Nephron (organoid): ENCODE measurements at regions not wholly inside any gene's neighbourhood (a gene's known extent, or its start where the extent isn't known, plus 50 kb on each side); places are given as distances from the start of the nearest gene placed in this dataset.

Experiments used
- H3K27ac Mint-ChIP-seq, 3 experiments: 2 replicates each; pipeline ENCODE4 v1.8.0; 2020; ENCODE audit warnings: mixed read lengths in 3 of 3, mild to moderate bottlenecking in 2 of 3, moderate library complexity in 1 of 3
- H3K27me3 Mint-ChIP-seq: 2 replicates; pipeline ENCODE4 v1.8.0; 2021; ENCODE audit warnings: low read depth, mild to moderate bottlenecking, moderate library complexity, mixed read lengths
- H3K36me3 Mint-ChIP-seq: 2 replicates; pipeline ENCODE4 v1.8.0; 2020; ENCODE audit warnings: low read depth, mixed read lengths
- H3K4me1 Mint-ChIP-seq: 2 replicates; pipeline ENCODE4 v1.8.0; 2020; ENCODE audit warnings: mixed read lengths
- H3K4me3 Mint-ChIP-seq, 3 experiments: 2 replicates each; pipeline ENCODE4 v1.8.0; 2020; ENCODE audit warnings: mild to moderate bottlenecking in 3 of 3, mixed read lengths in 3 of 3, moderate library complexity in 2 of 3
- H3K9me3 Mint-ChIP-seq: 2 replicates; pipeline ENCODE4 v1.8.0; 2020; ENCODE audit warnings: mixed read lengths
- CTCF ChIP-seq, 3 experiments: fragments of 200-600 bp; sonication (generic); IDR thresholded peaks; one replicate each; pipeline ENCODE4 v1.5.0; 2021; ENCODE audit warnings: antibody characterized with exemption in 3 of 3; ENCODE audit not compliant: unreplicated experiment in 3 of 3

DNA sequence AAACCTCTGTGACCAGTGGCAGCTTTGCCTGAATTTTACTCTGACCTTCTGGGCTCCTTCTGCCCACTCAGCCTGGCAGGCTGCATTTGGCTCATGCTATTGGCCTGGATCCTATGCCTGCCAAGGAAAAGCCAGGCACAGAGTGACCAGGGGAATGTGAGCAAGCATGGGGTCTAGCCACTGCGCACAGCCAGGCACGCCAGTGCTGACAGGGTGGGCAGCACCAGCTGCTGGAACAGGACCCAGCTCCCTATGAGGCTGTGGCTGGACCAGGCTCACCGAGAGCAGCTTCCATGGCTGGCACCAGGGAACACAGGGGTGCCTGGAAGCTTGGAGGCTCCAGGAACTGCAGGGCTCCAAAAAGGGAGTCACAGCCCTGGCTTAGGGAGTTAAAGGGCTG is 311.5 kb upstream of the SYT4 start:
- Mint-ChIP-seq H3K9me3 (no peaks in the 10 kb centered on the region), H3K27me3 (no peaks in the 10 kb centered on the region), H3K27ac (no peak overlapping the region), H3K4me3 (no peak overlapping the region), H3K4me1 (no peaks in the 10 kb centered on the region), H3K36me3 (no peaks in the 10 kb centered on the region)
- no peak for TF ChIP-seq CTCF (IDR thresholded peaks at IDR 0.05; ENCODE audit: unreplicated experiment in 3 of 3)

- H3K36me3 Mint-ChIP-seq: no peaks in the 10 kb centered on the region
- no peak overlapping the region for H3K27ac Mint-ChIP-seq
- no peak for TF ChIP-seq CTCF (IDR thresholded peaks at IDR 0.05; ENCODE audit: unreplicated experiment in 3 of 3)
Measured at GRCh38 chr18:43589611-43590151, 312.4 kb upstream of the SYT4 start.

DNA sequence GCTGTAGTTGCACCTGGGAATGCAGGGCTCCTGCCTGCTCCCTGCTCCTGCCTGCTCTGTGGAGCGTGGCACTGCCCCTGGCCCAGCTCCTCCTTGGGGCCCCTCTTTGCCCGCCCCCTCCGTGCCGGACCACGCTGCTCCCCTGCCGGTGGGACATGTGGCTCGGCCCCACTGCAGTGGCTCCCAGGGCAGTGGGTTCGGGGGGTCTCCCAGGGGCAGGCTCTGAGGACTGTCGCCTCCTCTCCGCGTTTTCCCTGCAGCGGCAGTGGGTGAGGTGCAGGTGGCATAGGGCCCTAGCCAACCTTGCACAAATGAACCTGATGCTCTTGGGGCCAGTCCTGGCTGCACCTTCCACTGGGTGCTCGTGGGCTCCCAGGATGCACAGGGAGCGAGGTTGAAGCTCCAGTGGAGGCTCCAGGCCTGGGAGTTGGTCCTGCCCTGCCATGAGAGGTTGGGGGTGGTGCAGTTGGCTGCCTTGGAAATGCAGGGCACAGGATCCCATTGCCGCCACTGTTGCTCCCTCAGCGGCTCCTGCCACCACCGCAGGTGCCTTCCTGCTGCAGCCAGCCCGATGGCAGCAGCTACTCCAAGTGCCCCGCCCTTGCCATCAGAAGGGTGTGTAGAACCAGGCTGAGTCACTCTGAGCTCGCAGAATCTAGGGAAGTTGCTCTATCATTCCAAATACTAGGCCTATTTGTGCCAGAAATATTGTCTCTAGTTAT is 313.1 kb upstream of the SYT4 start:
- Mint-ChIP-seq H3K36me3 (no peaks in the 10 kb centered on the region), H3K27ac (peak overlapping the region in 1 of 3 experiments; percentile 20), H3K9me3 (no peaks in the 10 kb centered on the region), H3K27me3 (no peaks in the 10 kb centered on the region), H3K4me3 (no peak overlapping the region), H3K4me1 (no peaks in the 10 kb centered on the region)
- TF ChIP-seq CTCF (IDR thresholded peaks at IDR 0.05; ENCODE audit: unreplicated experiment in 3 of 3): no peak

More at GRCh38 chr18:43589611-43590151, 312.4 kb upstream of the SYT4 start:
- Mint-ChIP-seq H3K4me1 (no peaks in the 10 kb centered on the region), H3K27me3 (no peaks in the 10 kb centered on the region), H3K9me3 (no peaks in the 10 kb centered on the region), H3K4me3 (no peak overlapping the region)

GRCh38 chr18:43592269-43592668 is 315.0 kb upstream of the SYT4 start:
- no peak overlapping the region for H3K27ac Mint-ChIP-seq
- no peak for TF ChIP-seq CTCF (IDR thresholded peaks at IDR 0.05; ENCODE audit: unreplicated experiment in 3 of 3)
- no peaks in the 10 kb centered on the region for H3K9me3 Mint-ChIP-seq
- H3K36me3 Mint-ChIP-seq: no peaks in the 10 kb centered on the region
- H3K4me1 Mint-ChIP-seq: no peaks in the 10 kb centered on the region
- H3K27me3 Mint-ChIP-seq: no peaks in the 10 kb centered on the region
- no peak overlapping the region for H3K4me3 Mint-ChIP-seq

GRCh38 chr18:43596105-43596712 is 318.9 kb upstream of the SYT4 start:
- Mint-ChIP-seq H3K36me3 (no peaks in the 10 kb centered on the region), H3K27me3 (no peaks in the 10 kb centered on the region), H3K4me1 (no peaks in the 10 kb centered on the region), H3K27ac (peak overlapping the region in 1 of 3 experiments; percentile 35), H3K4me3 (no peak overlapping the region), H3K9me3 (no peaks in the 10 kb centered on the region)
- peak; percentile 57 to 73 (median 65) for TF ChIP-seq CTCF (IDR thresholded peaks at IDR 0.05; ENCODE audit: unreplicated experiment in 3 of 3)
